ENCODE measurements at regions not wholly inside any gene's neighbourhood (a gene's known extent, or its start where the extent isn't known, plus 50 kb on each side); places are given as distances from the start of the nearest gene placed in this dataset.

DNA sequence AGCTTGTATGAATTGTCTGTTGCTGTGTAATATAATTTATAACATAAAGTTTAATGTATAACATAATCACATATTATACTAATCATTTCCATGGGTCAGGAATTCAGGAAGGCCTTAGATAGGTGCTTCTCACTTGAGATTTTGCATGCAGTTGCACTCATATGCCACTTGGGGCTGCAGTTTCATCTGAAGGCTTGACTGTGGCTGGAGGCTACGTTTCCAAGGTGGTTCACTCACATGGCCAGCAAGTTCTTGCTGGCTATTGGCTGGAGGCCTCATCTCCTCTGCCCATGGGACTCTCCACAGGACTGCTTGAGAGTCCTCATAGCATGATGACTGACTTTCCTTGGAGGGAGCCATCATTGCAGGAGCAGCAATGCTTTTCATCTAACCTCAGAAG lies 53.4 kb upstream of the STX18 start:
- H3K4me3 ChIP-seq (ENCODE audit: severe bottlenecking): no peak overlapping the region
- no peak overlapping the region for H3K27ac ChIP-seq (ENCODE audit: poor library complexity, severe bottlenecking)
- TF ChIP-seq, protein P1, sequence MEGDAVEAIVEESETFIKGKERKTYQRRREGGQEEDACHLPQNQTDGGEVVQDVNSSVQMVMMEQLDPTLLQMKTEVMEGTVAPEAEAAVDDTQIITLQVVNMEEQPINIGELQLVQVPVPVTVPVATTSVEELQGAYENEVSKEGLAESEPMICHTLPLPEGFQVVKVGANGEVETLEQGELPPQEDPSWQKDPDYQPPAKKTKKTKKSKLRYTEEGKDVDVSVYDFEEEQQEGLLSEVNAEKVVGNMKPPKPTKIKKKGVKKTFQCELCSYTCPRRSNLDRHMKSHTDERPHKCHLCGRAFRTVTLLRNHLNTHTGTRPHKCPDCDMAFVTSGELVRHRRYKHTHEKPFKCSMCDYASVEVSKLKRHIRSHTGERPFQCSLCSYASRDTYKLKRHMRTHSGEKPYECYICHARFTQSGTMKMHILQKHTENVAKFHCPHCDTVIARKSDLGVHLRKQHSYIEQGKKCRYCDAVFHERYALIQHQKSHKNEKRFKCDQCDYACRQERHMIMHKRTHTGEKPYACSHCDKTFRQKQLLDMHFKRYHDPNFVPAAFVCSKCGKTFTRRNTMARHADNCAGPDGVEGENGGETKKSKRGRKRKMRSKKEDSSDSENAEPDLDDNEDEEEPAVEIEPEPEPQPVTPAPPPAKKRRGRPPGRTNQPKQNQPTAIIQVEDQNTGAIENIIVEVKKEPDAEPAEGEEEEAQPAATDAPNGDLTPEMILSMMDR (IDR thresholded peaks at IDR 0.05; ENCODE audit: poor library complexity, severe bottlenecking): no peak
- no peaks in the 10 kb centered on the region for H3K27me3 ChIP-seq (ENCODE audit: insufficient read depth, poor library complexity, severe bottlenecking)
- H3K36me3 ChIP-seq (ENCODE audit: low read depth): no peaks in the 10 kb centered on the region
- H3K9me3 ChIP-seq (ENCODE audit: severe bottlenecking): no peaks in the 10 kb centered on the region
- ATAC-seq (ENCODE audit: low read depth) (no peak), DNase-seq (ENCODE audit: low spot score) (no peak)
- peaks cover 5% of the 10 kb centered on the region for H3K4me1 ChIP-seq (ENCODE audit: insufficient read depth, poor library complexity, severe bottlenecking)

DNA sequence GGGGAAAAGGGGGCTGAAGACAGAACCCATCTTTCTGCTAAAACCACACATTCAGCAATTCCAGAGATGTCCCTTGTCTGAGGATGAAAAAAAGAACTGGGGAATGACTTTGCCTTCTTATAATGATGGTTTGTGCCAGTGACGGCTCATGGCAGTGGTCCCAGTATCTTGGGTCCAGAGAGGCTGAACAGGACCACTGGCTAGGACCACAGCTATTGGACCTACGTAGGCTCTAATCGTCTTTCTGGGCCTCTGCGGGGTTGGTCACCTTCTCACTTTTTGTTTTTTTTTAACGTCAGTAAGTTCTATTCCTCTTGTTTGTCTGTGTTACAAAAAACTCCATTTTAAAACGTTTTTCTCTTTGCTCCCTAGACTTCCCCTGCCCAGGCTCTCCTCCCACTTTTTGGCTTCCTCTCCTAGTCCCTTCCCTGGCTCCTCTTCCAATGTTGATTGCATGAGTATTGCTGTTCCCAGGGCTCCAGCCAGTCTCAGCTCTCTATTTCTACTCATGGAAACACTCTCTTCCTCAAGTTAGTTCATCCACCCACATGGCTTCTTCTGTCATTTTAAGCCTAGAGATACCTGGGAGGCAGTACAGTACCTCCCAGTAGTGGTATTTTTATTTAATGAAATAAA lies 52.6 kb upstream of the STX18 start:
- H3K27ac ChIP-seq (ENCODE audit: poor library complexity, severe bottlenecking): no peak overlapping the region
- TF ChIP-seq, protein P1 (IDR thresholded peaks at IDR 0.05; ENCODE audit: poor library complexity, severe bottlenecking): no peak
- H3K4me3 ChIP-seq (ENCODE audit: severe bottlenecking): no peak overlapping the region
- H3K27me3 ChIP-seq (ENCODE audit: insufficient read depth, poor library complexity, severe bottlenecking): no peaks in the 10 kb centered on the region
- H3K36me3 ChIP-seq (ENCODE audit: low read depth): no peaks in the 10 kb centered on the region
- H3K4me1 ChIP-seq (ENCODE audit: insufficient read depth, poor library complexity, severe bottlenecking): peaks cover 5% of the 10 kb centered on the region
- ATAC-seq (ENCODE audit: low read depth): no peak
- no peaks in the 10 kb centered on the region for H3K9me3 ChIP-seq (ENCODE audit: severe bottlenecking)
- no peak for DNase-seq (ENCODE audit: low spot score)

DNA sequence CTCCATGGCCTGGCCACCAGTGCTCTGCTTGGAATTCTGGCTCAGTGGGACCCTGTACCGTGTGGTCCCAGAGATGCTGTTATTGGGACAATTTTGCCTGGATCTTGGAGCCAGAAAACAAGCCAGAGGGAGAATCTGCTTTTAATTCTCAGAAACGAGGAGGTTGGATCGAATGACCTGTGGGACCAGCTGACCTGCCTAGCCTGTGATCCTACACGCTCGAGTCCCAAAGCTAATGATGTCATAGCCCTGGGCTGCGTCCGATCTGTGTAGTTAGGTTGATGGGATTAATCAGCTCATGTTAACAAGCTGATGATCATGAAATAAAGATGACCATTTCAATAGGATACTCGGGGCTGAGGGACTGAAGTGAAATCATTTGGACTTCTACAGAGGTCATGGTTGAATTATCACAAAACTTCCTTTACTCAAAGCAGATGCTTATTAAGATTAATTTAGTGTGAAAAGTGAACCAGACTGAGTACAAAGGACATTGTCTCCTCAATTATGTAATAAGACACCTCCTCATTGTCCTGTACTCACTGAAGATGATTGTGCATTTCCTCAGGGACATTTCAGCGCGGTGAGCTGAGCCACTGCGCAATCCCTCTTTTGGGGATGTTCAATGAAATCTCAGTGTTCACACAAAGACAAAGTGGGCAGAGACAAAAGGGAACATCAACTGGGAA lies 51.9 kb upstream of the STX18 start:
- no peak for DNase-seq (ENCODE audit: low spot score)
- H3K9me3 ChIP-seq (ENCODE audit: severe bottlenecking): no peaks in the 10 kb centered on the region

DNA sequence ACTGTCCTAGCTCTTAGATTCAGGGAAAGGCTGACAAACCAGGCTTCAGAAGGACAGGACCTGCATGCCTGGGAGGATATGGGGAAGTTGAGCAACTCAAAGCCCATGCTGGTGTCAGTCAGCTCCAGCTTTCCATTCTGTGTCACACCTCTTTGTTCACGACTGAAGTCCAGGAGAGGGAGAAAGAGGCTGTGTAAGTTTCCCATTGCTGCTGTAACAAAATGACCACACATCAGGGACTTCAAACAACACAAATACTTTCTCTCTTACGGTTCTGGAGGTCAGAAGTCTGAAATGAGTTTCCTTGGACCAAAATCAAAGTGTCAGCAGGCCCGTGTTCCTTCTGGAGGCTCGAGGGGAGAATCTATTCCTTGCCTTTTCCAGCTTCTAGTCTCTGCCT lies 50.6 kb upstream of the STX18 start:
- Histone ChIP-seq H3K4me3 (ENCODE audit: severe bottlenecking) (no peak overlapping the region), H3K36me3 (ENCODE audit: low read depth) (no peaks in the 10 kb centered on the region), H3K4me1 (ENCODE audit: insufficient read depth, poor library complexity, severe bottlenecking) (peaks cover 5% of the 10 kb centered on the region), H3K9me3 (ENCODE audit: severe bottlenecking) (no peaks in the 10 kb centered on the region), H3K27ac (ENCODE audit: poor library complexity, severe bottlenecking) (no peak overlapping the region), H3K27me3 (ENCODE audit: insufficient read depth, poor library complexity, severe bottlenecking) (no peaks in the 10 kb centered on the region)
- ATAC-seq (ENCODE audit: low read depth): no peak
- TF ChIP-seq, protein P1 (IDR thresholded peaks at IDR 0.05; ENCODE audit: poor library complexity, severe bottlenecking): no peak
- DNase-seq (ENCODE audit: low spot score): no peak

More for the DNA sequence above, 51.9 kb upstream of the STX18 start:
- no peak overlapping the region for H3K27ac ChIP-seq (ENCODE audit: poor library complexity, severe bottlenecking)
- no peak for ATAC-seq (ENCODE audit: low read depth)
- TF ChIP-seq, protein P1 (IDR thresholded peaks at IDR 0.05; ENCODE audit: poor library complexity, severe bottlenecking): no peak
- H3K4me1 ChIP-seq (ENCODE audit: insufficient read depth, poor library complexity, severe bottlenecking): peaks cover 5% of the 10 kb centered on the region
- H3K4me3 ChIP-seq (ENCODE audit: severe bottlenecking): no peak overlapping the region
- H3K36me3 ChIP-seq (ENCODE audit: low read depth): no peaks in the 10 kb centered on the region
- H3K27me3 ChIP-seq (ENCODE audit: insufficient read depth, poor library complexity, severe bottlenecking): no peaks in the 10 kb centered on the region

Data from RWPE2 (cell line).